H1 (cell line): ENCODE measurements at regions not wholly inside any gene's neighbourhood (a gene's known extent, or its start where the extent isn't known, plus 50 kb on each side); places are given as distances from the start of the nearest gene placed in this dataset.

Experiments used
- CTCF ChIA-PET: fragments of 300-600 bp; sonication (Branson Sonifier 250); formaldehyde crosslinking; loops from one replicate; lab custom pipeline; 2021; ENCODE audit not compliant: partially characterized antibody; lab: Charles Lee
- POLR2A ChIA-PET: fragments of 300-600 bp; sonication (Branson Sonifier 250); formaldehyde crosslinking; loops from one replicate; lab custom pipeline; 2021; ENCODE audit warnings: inconsistent platforms; ENCODE audit not compliant: partially characterized antibody; lab: Charles Lee
- DNase-seq, 2 experiments: peaks; one replicate each; pipeline versions ENCODE4 v3.0.0 to v3.0.0-alpha.2; 2010 to 2022; ENCODE audit warnings: low spot score in 2 of 2, low read depth in 1 of 2, mixed read lengths in 1 of 2
- FAIRE-seq: peaks from 2 replicates; lab custom pipeline; 2011; peaks lifted over from hg19 to GRCh38; lab: Jason Lieb, UNC
- H2AFZ ChIP-seq: 2 replicates; pipeline ENCODE4 v1.8.1; 2012; ENCODE audit warnings: low read length, inconsistent platforms
- H2AK5ac ChIP-seq: 2 replicates; pipeline ENCODE4 v1.6.1; 2013; ENCODE audit warnings: low read depth, low read length
- H2BK120ac ChIP-seq: replicated peaks from 2 replicates; pipeline ENCODE3; 2013; ENCODE audit warnings: low read depth, low read length, inconsistent platforms
- H2BK12ac ChIP-seq: 2 replicates; pipeline ENCODE4 v1.6.1; 2013; ENCODE audit warnings: low read depth, low read length
- H2BK15ac ChIP-seq: 2 replicates; pipeline ENCODE4 v1.6.1; 2013; ENCODE audit warnings: low read length
- H2BK20ac ChIP-seq: 2 replicates; pipeline ENCODE4 v1.6.1; 2013; ENCODE audit warnings: low read length
- H2BK5ac ChIP-seq: 2 replicates; pipeline ENCODE4 v1.6.1; 2013; ENCODE audit warnings: low read depth, low read length
- H3K14ac ChIP-seq: 2 replicates; pipeline ENCODE4 v1.6.1; 2013; ENCODE audit warnings: inconsistent platforms; ENCODE audit not compliant: insufficient read length
- H3K18ac ChIP-seq: 2 replicates; pipeline ENCODE4 v1.6.1; 2013; ENCODE audit warnings: low read length; ENCODE audit errors: extremely low read depth
- H3K23ac ChIP-seq: 2 replicates; pipeline ENCODE4 v1.6.1; 2013; ENCODE audit warnings: inconsistent platforms; ENCODE audit not compliant: insufficient read length
- H3K23me2 ChIP-seq: 2 replicates; pipeline ENCODE4 v1.6.1; 2013; ENCODE audit warnings: low read depth, low read length
- H3K27ac ChIP-seq: 2 replicates; pipeline ENCODE4 v1.6.1; 2011; ENCODE audit warnings: low read depth, low read length, inconsistent platforms
- H3K27me3 ChIP-seq, 4 experiments: replicated peaks in 1 of 4; 1 replicate in 1 of 4; 2 replicates in 3 of 4; pipeline versions ENCODE4 v1.6.1 to v1.8.1; 2011 to 2013; ENCODE audit warnings: low read length in 3 of 4, mild to moderate bottlenecking in 3 of 4, inconsistent platforms in 2 of 4, mixed read lengths in 2 of 4, moderate library complexity in 1 of 4; ENCODE audit not compliant: control insufficient read depth in 3 of 4, insufficient read depth in 3 of 4; ENCODE audit errors: extremely low read depth in 1 of 4
- H3K36me3 ChIP-seq, 4 experiments: 2 replicates each; pipeline versions ENCODE4 v1.6.1 to v1.8.1; 2011 to 2013; ENCODE audit warnings: mild to moderate bottlenecking in 4 of 4, low read length in 3 of 4, moderate library complexity in 2 of 4, control low read depth in 1 of 4, inconsistent platforms in 1 of 4; ENCODE audit not compliant: insufficient read depth in 4 of 4, control insufficient read depth in 2 of 4
- H3K4ac ChIP-seq: replicated peaks from 2 replicates; pipeline ENCODE3; 2013; ENCODE audit warnings: low read length, low read depth, mixed read lengths, inconsistent platforms; ENCODE audit not compliant: insufficient read length
- H3K4me1 ChIP-seq, 4 experiments: replicated peaks in 1 of 4; 1 replicate in 1 of 4; 2 replicates in 3 of 4; pipeline versions ENCODE4 v1.6.1 to v1.8.1; 2011 to 2013; ENCODE audit warnings: low read length in 3 of 4, inconsistent platforms in 2 of 4, mixed read lengths in 1 of 4; ENCODE audit not compliant: insufficient read depth in 4 of 4, control insufficient read depth in 3 of 4
- H3K4me2 ChIP-seq, 2 experiments: 2 replicates each; pipeline versions ENCODE4 v1.6.1 to v1.8.1; 2011 to 2013; ENCODE audit warnings: low read depth in 2 of 2, low read length in 2 of 2, control low read depth in 1 of 2, inconsistent platforms in 1 of 2, mild to moderate bottlenecking in 1 of 2; ENCODE audit not compliant: insufficient read depth in 1 of 2
- H3K4me3 ChIP-seq, 4 experiments: fragments of 200-600, 300-600 bp in 1 of 4; sonication (generic), shearing (Covaris generic), sonication (Bioruptor Twin) in 1 of 4; 2 replicates each; pipeline versions ENCODE4 v1.5.1 to v1.8.1; 2011 to 2016; ENCODE audit warnings: low read length in 4 of 4, low read depth in 3 of 4, control low read depth in 2 of 4, inconsistent platforms in 2 of 4, mild to moderate bottlenecking in 2 of 4, mixed read lengths in 1 of 4, moderate library complexity in 1 of 4; ENCODE audit not compliant: insufficient read depth in 2 of 4; ENCODE audit errors: extremely low read depth in 1 of 4
- H3K56ac ChIP-seq: replicated peaks from 2 replicates; pipeline ENCODE3; 2013; ENCODE audit warnings: low read depth, mild to moderate bottlenecking, mixed read lengths, low read length, inconsistent platforms; ENCODE audit not compliant: insufficient read length
- H3K79me1 ChIP-seq: 2 replicates; pipeline ENCODE4 v1.6.1; 2013; ENCODE audit warnings: low read depth, low read length, control low read depth
- H3K79me2 ChIP-seq, 2 experiments: 2 replicates each; pipeline versions ENCODE4 v1.6.1 to v1.8.1; 2012 to 2013; ENCODE audit warnings: low read length in 2 of 2, mild to moderate bottlenecking in 2 of 2, inconsistent platforms in 1 of 2; ENCODE audit not compliant: insufficient read depth in 2 of 2, control insufficient read depth in 1 of 2
- H3K9ac ChIP-seq, 4 experiments: replicated peaks in 1 of 4; 1 replicate in 1 of 4; 2 replicates in 3 of 4; pipeline versions ENCODE4 v1.6.1 to v1.8.1; 2011 to 2013; ENCODE audit warnings: low read depth in 3 of 4, low read length in 3 of 4, control low read depth in 2 of 4, mild to moderate bottlenecking in 2 of 4, moderate library complexity in 2 of 4, inconsistent platforms in 1 of 4; ENCODE audit errors: extremely low read depth in 1 of 4
- H3K9me3 ChIP-seq, 2 experiments: 2 replicates each; pipeline versions ENCODE4 v1.6.1 to v1.8.1; 2012 to 2013; ENCODE audit warnings: mild to moderate bottlenecking in 2 of 2, moderate library complexity in 2 of 2, control low read depth in 1 of 2, inconsistent platforms in 1 of 2, low read depth in 1 of 2, low read length in 1 of 2, mixed read lengths in 1 of 2; ENCODE audit not compliant: insufficient read depth in 2 of 2
- H4K20me1 ChIP-seq, 2 experiments: replicated peaks in 1 of 2; 2 replicates each; pipeline versions ENCODE3 to v1.8.1; 2011 to 2013; ENCODE audit warnings: inconsistent platforms in 2 of 2, low read length in 2 of 2, mild to moderate bottlenecking in 1 of 2; ENCODE audit not compliant: insufficient read depth in 2 of 2, control insufficient read depth in 1 of 2
- H4K5ac ChIP-seq: 2 replicates; pipeline ENCODE4 v1.6.1; 2013; ENCODE audit warnings: low read length, low read depth, mixed read lengths, inconsistent platforms; ENCODE audit not compliant: insufficient read length
- H4K8ac ChIP-seq: 2 replicates; pipeline ENCODE4 v1.8.0; 2013; ENCODE audit warnings: mild to moderate bottlenecking, moderate library complexity, low read length, inconsistent platforms; ENCODE audit not compliant: insufficient read depth; ENCODE audit errors: extremely low read depth
- H4K91ac ChIP-seq: replicated peaks from 2 replicates; pipeline ENCODE3; 2013; ENCODE audit warnings: low read length, mixed read lengths, inconsistent platforms; ENCODE audit not compliant: insufficient read length
- JUND ChIP-seq: IDR thresholded peaks from 2 replicates; pipeline ENCODE4 v1.6.1; 2011; ENCODE audit warnings: mild to moderate bottlenecking, improper control_type of control experiment, low read length
- YY1 ChIP-seq: IDR thresholded peaks from 2 replicates; pipeline ENCODE4 v1.6.1; 2011; ENCODE audit warnings: low read depth, mild to moderate bottlenecking, low read length
- WGBS, 2 experiments: shearing (Covaris generic) in 1 of 2; methylation state at CpG; one replicate each; pipeline versions ENCODE4 v1.1.6 to v1.1.7; 2013 to 2015; ENCODE audit warnings: low lambda C conversion rate in 2 of 2, mixed read lengths in 2 of 2, inconsistent platforms in 1 of 2, low coverage in 1 of 2, missing lambda C conversion rate in 1 of 2; ENCODE audit not compliant: insufficient replicate concordance in 2 of 2, insufficient coverage in 1 of 2, insufficient read length in 1 of 2; ENCODE audit errors: extremely low coverage in 1 of 2, missing lambda C conversion rate in 1 of 2; 5-methylcytosine and 5-hydroxymethylcytosine counted together

DNA sequence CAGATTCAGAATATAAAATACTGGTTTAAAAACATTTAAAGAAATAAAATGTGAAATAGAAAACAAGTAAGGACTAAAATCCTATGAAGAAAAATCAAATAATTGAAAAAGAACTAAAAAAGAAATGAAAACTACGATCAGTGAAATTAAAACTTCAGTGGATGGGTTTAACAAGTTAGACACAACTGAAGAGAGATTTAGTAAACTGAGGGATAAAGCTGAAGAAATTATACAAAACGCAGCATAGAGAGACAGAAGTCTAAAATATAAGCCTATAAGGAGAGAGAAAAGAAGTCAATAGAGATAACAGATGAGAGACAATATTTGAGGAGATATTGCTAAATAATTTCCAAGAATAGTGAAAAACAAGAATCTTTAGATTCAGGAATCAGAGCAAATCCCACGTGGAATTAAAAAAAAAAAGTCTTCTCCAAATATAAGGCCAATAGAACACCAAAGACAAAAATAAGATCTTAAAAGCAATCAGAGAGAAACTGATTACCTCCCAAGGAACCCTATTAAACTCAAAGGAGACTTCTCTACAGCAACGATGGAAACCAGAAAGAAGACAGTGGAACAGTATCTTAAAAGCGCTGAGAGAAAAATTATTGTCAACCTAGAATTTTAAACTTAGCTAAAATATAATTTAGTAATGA, 59.6 kb upstream of the ABL1 start:
- no peaks in the 10 kb centered on the region for H3K27me3 ChIP-seq
- no peak overlapping the region for H2BK12ac ChIP-seq
- H3K36me3 ChIP-seq = no peaks in the 10 kb centered on the region
- no peak overlapping the region for H2BK5ac ChIP-seq
- H3K14ac ChIP-seq = no peak overlapping the region
- no peak overlapping the region for H2BK15ac ChIP-seq
- H3K9ac ChIP-seq = no peak overlapping the region
- H3K27ac ChIP-seq = no peak overlapping the region
- H3K79me2 ChIP-seq = peaks cover 0 to 20% of the 10 kb centered on the region in 2 experiments; a peak in 2 of 4 replicates
- WGBS, 2 experiments = 92% methylated on average over 5 of the region's 5 CpGs; no CpG with 5 or more reads in 1 of the 2 experiments
- H4K8ac ChIP-seq = no peak overlapping the region
- no peak overlapping the region for H3K56ac ChIP-seq
- no peak overlapping the region for H3K23ac ChIP-seq
- peaks cover 2% of the 10 kb centered on the region; the same call in 1 of the 2 replicates for H3K79me1 ChIP-seq
- H3K23me2 ChIP-seq = no peaks in the 10 kb centered on the region; the same call in 1 of the 2 replicates
- 0 out of 7 replicates have a peak, but pooled peaks cover 0 to 2% (median 0%) of the 10 kb centered on the region in 4 experiments for H3K4me1 ChIP-seq
- no peak overlapping the region for H2AFZ ChIP-seq
- H4K91ac ChIP-seq = no peak overlapping the region
- no peak overlapping the region for H3K18ac ChIP-seq
- no peak overlapping the region for H3K4ac ChIP-seq
- DNase-seq = no peak
- peaks cover 0 to under 1% of the 10 kb centered on the region in 2 experiments for H4K20me1 ChIP-seq
- H3K4me3 ChIP-seq = no peak overlapping the region
- ChIA-PET POLR2A (interaction anchor here (1.3 kb wide), 1 partner anchor 83 kb away, joined by 3 read pairs; the partner anchor contains the start of gene EXOSC2), CTCF (interaction anchor here (0.7 to 14.9 kb wide), 9 partner anchors 11 to 223 kb away, joined by 3 to 246 read pairs (median 5); no protein-coding TSS in a partner anchor)
- no peak for FAIRE-seq
- no peak overlapping the region for H2AK5ac ChIP-seq
- H3K4me2 ChIP-seq = no peak overlapping the region
- TF ChIP-seq JUND (no peak), YY1 (no peak)
- TF ChIP-seq, all 59 proteins: peak for 0
- no peak overlapping the region for H4K5ac ChIP-seq
- H2BK120ac ChIP-seq = no peak overlapping the region
- H2BK20ac ChIP-seq = no peak overlapping the region
- H3K9me3 ChIP-seq = no peaks in the 10 kb centered on the region
